GM18873 (cell line): ENCODE measurements at regions not wholly inside any gene's neighbourhood (a gene's known extent, or its start where the extent isn't known, plus 50 kb on each side); places are given as distances from the start of the nearest gene placed in this dataset.

Experiments used
- ATAC-seq: cut with Tn5 transposase; IDR thresholded peaks from one replicate; pipeline ENCODE4 v1.9.1; 2021; ENCODE audit warnings: mild to moderate bottlenecking, moderate library complexity, moderate number of reproducible peaks; ENCODE audit not compliant: unreplicated experiment, low FRiP score

- no peak for ATAC-seq
These were observed 548.4 kb upstream of the JARID2 start for GRCh38 chr6:14697427-14697826.

GRCh38 chr6:14699803-14700601, 545.9 kb upstream of the JARID2 start:
- ATAC-seq: no peak

- ATAC-seq: no peak
These were observed 543.9 kb upstream of the JARID2 start for GRCh38 chr6:14701946-14702345.

DNA sequence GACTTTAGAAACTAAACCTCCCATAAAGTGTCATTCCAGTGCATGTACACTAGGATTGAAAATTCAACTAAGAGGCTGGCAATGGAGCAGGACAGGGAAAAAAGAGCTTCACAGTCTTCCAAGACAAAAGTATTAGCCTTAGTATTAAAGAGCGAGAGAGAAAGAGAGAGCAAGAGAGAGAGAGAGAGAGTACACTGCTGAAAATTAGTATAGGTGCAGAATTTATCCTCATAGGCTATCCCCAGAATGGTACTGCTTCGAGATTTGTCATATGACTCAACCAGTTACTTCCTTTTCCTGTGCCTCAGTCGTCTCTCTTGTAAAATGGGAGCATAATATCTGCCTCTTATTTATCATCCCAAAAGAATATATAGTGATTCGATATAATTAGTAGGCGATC, 543.2 kb upstream of the JARID2 start:
- ATAC-seq: no peak

DNA sequence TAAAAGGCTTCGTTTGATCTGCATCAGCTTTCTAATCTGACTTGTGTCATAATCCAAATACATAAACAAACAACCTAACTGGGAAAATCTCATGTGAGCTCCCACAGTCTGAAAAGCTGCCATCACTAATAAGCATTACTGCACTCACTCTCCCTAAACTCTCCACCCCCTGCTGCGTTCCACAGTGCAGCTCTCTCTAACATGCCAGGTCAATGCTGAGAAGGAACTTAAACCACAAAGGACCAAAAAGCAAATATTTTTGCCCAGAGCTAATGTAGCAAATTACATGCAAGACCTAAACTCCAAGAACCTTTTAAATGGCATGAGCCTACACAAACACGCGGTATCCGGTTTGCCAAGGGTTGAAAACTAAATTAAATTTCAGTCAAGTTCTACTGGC, 542.3 kb upstream of the JARID2 start:
- no peak for ATAC-seq

DNA sequence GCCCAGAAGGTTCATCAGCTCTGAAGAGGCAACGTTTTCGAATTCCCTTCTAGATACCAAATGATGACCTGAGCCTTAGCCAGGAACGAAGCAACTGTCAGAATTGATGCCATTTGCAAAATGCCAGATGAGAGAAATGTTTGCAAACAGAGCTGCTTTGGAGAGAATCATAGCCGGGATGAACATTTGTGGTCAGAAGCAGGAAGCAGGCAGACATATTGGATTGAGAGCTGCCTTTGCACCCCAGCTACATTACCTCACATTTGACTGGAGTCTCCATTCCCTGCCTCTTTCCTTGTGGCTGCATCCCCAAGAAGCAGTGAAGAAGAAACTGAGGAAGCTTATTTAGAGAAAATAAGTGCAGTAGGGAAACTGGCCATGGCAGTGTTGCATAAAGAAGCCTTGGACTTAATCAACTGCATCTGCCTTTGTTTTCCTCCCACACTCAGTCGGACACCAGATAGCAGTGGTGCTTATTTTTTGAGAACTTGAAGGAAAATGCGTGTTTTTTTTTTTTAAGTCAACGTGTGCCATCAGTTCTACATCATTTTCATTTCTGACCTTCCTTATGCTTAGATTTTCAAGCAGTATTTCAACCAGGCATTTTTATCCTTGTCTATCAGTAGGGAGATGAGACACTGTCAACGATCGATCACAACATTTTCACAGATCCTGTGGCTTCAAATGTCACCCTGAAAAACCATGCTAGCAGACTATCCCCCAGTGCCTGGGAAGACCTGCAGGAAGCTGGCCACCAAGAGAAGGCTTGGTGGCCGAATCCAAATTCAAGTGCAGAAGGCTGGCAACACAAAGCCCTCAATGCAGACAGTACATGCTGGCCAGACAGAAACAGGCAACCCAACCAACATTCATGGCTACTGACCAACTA, 541.2 kb upstream of the JARID2 start:
- no peak for ATAC-seq

GRCh38 chr6:14705841-14706377, 540.0 kb upstream of the JARID2 start:
- ATAC-seq: no peak

DNA sequence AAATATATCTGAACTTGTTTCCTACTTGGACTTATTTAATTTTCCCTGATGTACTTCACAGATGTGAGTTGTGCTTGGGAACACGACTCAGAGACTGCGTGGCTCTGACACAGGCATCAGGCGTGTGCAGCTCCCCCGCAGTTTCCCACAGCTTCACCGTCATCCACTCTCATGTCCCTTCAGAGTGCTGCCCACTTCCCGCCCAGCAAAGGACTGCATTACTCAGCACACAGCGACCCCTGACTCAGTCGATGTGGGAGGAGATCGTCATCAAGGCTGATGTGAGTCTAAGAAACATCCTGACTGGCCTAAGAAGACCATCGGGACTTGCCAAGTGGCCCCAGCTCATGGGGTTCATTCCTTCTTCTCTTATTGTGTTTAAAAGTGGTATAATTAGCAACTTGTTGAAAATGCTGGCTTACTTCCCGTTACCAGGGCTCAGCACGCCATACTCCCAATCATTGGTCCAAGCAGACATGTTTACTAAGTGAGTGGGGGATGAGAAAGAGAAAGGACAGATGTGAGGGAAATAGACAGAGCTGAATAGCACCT, 539.4 kb upstream of the JARID2 start:
- ATAC-seq: no peak

GRCh38 chr6:14707276-14707675, 538.6 kb upstream of the JARID2 start:
- no peak for ATAC-seq

DNA sequence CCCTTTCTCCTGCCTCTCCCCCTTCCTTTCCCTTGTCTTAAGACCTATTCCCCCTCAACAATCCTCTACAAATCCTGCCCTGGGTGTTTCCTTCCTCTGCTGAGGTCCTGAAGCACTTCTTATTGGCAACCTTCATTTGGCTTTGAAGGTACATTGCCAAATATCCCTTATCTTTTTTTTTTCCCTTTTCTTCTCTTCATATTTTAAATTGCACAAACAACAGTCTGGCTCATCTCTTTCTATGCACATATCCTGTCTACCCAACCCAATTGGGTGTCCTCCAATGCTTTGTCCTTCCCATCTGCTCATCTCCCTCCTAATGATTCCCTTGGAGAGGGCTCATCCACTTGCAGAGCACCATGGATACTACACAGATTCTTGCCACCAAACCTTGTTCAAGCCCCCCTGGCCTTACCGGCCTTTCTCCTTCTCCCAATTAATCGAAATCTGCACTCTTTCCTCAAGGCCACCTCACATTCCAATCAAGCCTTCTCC, 537.9 kb upstream of the JARID2 start:
- ATAC-seq: no peak

- no peak for ATAC-seq
These were observed 536.7 kb upstream of the JARID2 start for GRCh38 chr6:14709066-14709670.

DNA sequence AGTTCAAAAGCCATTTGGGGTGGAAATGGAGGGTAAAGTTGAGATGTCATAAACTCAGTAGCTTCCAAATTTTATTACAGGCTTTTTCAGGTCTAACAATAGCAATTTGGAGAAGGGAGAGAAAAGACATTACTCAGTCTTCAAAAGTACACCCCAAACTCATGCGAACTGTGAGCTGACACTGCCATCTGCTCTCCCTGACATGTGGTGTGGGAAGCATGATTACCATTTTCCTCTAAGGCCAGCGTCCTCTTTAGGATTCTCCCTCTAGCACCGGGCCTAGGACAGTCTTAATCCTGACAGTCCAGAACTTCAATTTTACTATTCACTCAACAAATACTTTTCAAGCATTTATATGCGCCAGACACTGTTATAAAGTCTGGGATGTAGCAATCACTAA, 536.0 kb upstream of the JARID2 start:
- no peak for ATAC-seq

- no peak for ATAC-seq
These were observed 535.4 kb upstream of the JARID2 start for GRCh38 chr6:14710421-14710820.

DNA sequence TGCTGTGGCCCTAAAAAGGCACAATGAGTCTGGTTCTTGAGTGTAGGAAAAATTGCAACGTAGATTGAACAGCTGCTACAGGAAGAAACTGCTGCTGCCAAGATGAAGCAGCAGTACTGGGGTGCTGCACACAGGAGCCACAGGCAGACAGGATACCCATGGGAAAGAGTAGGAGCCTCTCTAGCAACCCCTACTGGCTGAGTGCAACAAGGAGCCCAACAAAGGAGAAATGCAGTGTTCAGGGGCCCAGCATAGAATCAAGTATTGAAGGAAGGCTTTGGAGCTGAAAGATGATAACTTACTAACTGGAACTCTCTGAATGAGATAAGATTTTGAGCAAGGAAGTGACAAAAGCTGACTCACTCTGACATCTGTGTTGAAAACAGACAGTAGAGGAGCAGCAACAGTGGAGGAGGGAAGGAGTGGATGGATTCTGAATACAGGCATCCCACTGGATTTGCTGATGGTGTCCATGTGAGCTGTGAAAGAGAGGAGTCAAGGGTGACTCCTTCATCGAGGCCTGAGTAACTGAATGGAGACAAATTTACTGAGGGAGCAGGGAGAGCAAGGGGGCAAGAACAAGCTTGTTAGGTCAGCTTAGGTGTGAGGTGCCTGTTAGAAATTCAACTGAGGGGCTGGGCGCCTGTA, 534.7 kb upstream of the JARID2 start:
- ATAC-seq: no peak

GRCh38 chr6:14711704-14712379, 534.0 kb upstream of the JARID2 start:
- ATAC-seq: no peak

DNA sequence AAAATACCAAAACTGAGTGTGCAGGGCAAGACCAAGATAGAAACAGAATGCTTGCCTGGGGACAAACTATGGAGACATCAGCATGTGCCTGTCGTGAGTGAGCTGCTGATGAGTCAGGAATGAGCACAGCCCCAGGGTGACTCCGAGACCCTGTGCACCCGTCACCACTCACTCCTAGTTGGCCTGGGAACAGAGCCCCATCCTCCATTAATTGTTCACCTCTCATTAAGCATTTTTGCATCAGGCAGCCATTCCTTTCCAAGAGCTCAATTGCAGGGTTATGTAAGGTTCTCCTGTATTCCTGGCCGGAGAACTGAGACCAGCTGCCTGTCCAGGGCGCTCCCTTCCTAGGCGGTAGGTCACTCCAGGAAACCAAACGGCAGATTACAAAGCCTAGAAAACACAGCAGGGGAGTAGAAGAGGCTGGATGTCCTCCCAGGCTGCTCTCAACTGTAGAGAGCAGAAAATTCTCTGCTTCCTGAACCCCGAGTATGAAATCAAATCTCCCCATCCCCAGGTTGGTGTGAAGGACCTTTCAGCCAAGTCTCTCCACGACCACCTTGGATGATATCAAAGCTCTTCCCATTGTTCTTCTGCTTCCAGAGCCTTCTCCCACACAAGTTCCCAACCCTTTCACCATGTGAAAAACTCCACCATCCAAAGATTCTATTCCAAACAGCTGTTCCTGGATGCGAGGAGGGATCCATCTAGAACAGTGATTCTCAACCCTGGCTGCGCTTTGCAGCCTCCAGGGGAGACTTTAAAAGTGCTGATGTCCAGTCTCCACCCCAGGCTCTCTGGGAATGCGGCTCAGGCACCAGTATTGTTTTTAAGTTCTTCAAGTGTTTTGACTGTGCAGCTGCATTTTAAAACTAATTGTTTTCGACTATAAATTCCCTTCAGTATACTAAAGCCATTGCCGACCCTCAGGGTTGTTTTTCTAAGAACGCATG, 532.6 kb upstream of the JARID2 start:
- no peak for ATAC-seq

DNA sequence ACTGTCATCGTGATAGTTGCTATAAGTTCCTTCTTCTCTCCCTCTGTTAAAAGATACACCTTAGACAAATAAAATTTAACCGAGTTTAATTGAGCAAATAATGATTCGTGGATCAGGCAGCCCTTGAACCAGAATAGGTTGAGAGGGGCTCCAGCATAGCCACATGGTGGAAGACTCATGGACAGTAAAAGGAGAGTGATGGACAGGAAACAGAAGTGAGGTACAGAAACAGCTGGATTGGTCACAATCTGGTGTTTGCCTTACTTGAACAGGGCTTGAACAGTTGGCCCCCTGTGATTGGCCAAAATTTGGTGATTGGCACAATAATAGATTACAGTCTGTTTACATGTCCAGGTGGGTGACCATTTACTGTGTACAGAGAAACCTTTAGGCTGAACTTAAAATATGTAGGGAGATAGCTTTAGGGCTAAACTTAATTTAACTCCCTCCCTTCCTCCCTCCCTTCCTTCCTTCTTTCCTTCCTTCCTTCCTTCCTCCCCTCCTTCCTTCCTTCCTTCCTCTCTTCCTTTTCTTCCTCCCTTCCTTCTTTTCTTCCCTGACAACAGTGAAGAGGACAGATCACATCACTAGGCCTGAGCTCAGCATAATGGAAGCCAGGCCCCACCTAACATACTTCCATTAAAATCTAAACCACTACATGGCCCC, 531.8 kb upstream of the JARID2 start:
- ATAC-seq: no peak

GRCh38 chr6:14715076-14715475, 530.8 kb upstream of the JARID2 start:
- no peak for ATAC-seq
